CD4-positive, alpha-beta memory T cell (primary cell): ENCODE measurements at regions not wholly inside any gene's neighbourhood (a gene's known extent, or its start where the extent isn't known, plus 50 kb on each side); places are given as distances from the start of the nearest gene placed in this dataset.

Experiments
- CTCF ChIA-PET: fragments of 350-600 bp; sonication (Branson Sonifier 250); formaldehyde crosslinking; loops from one replicate; lab custom pipeline; 2021; ENCODE audit warnings: inconsistent platforms; ENCODE audit not compliant: partially characterized antibody; lab: Charles Lee
- POLR2A ChIA-PET: fragments of 350-600 bp; sonication (Branson Sonifier 250); formaldehyde crosslinking; loops from one replicate; lab custom pipeline; 2021; ENCODE audit not compliant: partially characterized antibody; lab: Charles Lee
- DNase-seq, 5 donors: peaks; one replicate each; pipeline versions ENCODE4 v3.0.0 to v3.0.0-alpha.2; 2020 to 2022; ENCODE audit warnings: mixed read lengths in 1 of 5
- H3K27ac ChIP-seq: one replicate; pipeline ENCODE4 v1.7.0; 2013; ENCODE audit warnings: low read depth, low read length
- H3K27me3 ChIP-seq: 2 replicates; pipeline ENCODE4 v1.7.0; 2013; ENCODE audit warnings: mild to moderate bottlenecking, low read length, moderate library complexity; ENCODE audit not compliant: insufficient read depth
- H3K36me3 ChIP-seq: 2 replicates; pipeline ENCODE4 v1.7.0; 2013; ENCODE audit warnings: mild to moderate bottlenecking, low read length, moderate library complexity; ENCODE audit not compliant: insufficient read depth
- H3K4me1 ChIP-seq: 2 replicates; pipeline ENCODE4 v1.7.0; 2013; ENCODE audit warnings: mild to moderate bottlenecking, low read length, moderate library complexity; ENCODE audit not compliant: insufficient read depth
- H3K4me3 ChIP-seq, 2 donors: one replicate each; pipeline ENCODE4 v1.7.0; 2013; ENCODE audit warnings: low read length in 2 of 2, mild to moderate bottlenecking in 1 of 2
- H3K9me3 ChIP-seq, 2 donors: one replicate each; pipeline ENCODE4 v1.7.0; 2013; ENCODE audit warnings: low read length in 2 of 2, control low read depth in 1 of 2; ENCODE audit not compliant: control insufficient read depth in 1 of 2
- H3K27ac Mint-ChIP-seq, 7 donors: one replicate each; pipeline ENCODE4 v1.8.0; 2020 to 2021; ENCODE audit warnings: mixed read lengths in 7 of 7, mild to moderate bottlenecking in 6 of 7, inconsistent platforms in 3 of 7, moderate library complexity in 3 of 7
- H3K27me3 Mint-ChIP-seq, 2 donors: one replicate each; pipeline ENCODE4 v1.8.0; 2020 to 2021; ENCODE audit warnings: mixed read lengths in 2 of 2
- H3K36me3 Mint-ChIP-seq, 2 donors: one replicate each; pipeline ENCODE4 v1.8.0; 2020 to 2021; ENCODE audit warnings: mixed read lengths in 2 of 2, inconsistent platforms in 1 of 2, mild to moderate bottlenecking in 1 of 2
- H3K4me1 Mint-ChIP-seq, 4 donors: one replicate each; pipeline ENCODE4 v1.8.0; 2020 to 2021; ENCODE audit warnings: mixed read lengths in 4 of 4, mild to moderate bottlenecking in 1 of 4
- H3K4me3 Mint-ChIP-seq, 8 donors: one replicate each; pipeline ENCODE4 v1.8.0; 2020 to 2021; ENCODE audit warnings: mixed read lengths in 8 of 8, mild to moderate bottlenecking in 7 of 8, moderate library complexity in 6 of 8, inconsistent platforms in 3 of 8
- H3K9me3 Mint-ChIP-seq, 8 donors: one replicate each; pipeline ENCODE4 v1.8.0; 2020 to 2021; ENCODE audit warnings: mixed read lengths in 8 of 8, mild to moderate bottlenecking in 5 of 8, inconsistent platforms in 3 of 8, moderate library complexity in 1 of 8
- intact Hi-C: fragments of 100-400 bp; cut with micrococcal nuclease; formaldehyde crosslinking; loops from one replicate; pipeline ENCODE4 v1.15.1; 2023

GRCh38 chr1:208432346-208432745 lies 188.2 kb upstream of the PLXNA2 start:
- H3K9me3 Mint-ChIP-seq = peaks cover 0 to 4% (median 0%) of the 10 kb centered on the region in 8 donors
- no peaks in the 10 kb centered on the region for H3K36me3 Mint-ChIP-seq
- H3K4me1 ChIP-seq = no peaks in the 10 kb centered on the region
- no peaks in the 10 kb centered on the region for H3K4me1 Mint-ChIP-seq
- no peaks in the 10 kb centered on the region for H3K9me3 ChIP-seq
- H3K4me3 ChIP-seq = no peak overlapping the region
- no peak overlapping the region for H3K27ac Mint-ChIP-seq
- no peaks in the 10 kb centered on the region for H3K27me3 Mint-ChIP-seq
- CTCF ChIA-PET = interaction anchor here (0.7 kb wide), 1 partner anchor 209 kb away, joined by 4 read pairs; no protein-coding TSS in a partner anchor
- POLR2A ChIA-PET = no interaction called here
- no peaks in the 10 kb centered on the region for H3K27me3 ChIP-seq
- no peaks in the 10 kb centered on the region for H3K36me3 ChIP-seq
- intact Hi-C loops = no loop called here
- no peak for DNase-seq
- H3K27ac ChIP-seq = no peak overlapping the region
- no peak overlapping the region for H3K4me3 Mint-ChIP-seq

- no peak overlapping the region for H3K27ac ChIP-seq
- no peak overlapping the region for H3K4me3 ChIP-seq
- intact Hi-C loops = no loop called here
- Mint-ChIP-seq H3K36me3 (no peaks in the 10 kb centered on the region), H3K27ac (no peak overlapping the region), H3K9me3 (peaks cover 0 to 4% (median 0%) of the 10 kb centered on the region in 8 donors), H3K4me3 (no peak overlapping the region), H3K27me3 (no peaks in the 10 kb centered on the region), H3K4me1 (no peaks in the 10 kb centered on the region)
- H3K4me1 ChIP-seq = no peaks in the 10 kb centered on the region
- DNase-seq = no peak
- H3K27me3 ChIP-seq = no peaks in the 10 kb centered on the region
- no peaks in the 10 kb centered on the region for H3K36me3 ChIP-seq
- POLR2A ChIA-PET = no interaction called here
- CTCF ChIA-PET = no interaction called here
- no peaks in the 10 kb centered on the region for H3K9me3 ChIP-seq
These were observed 188.9 kb upstream of the PLXNA2 start for GRCh38 chr1:208433086-208433485.

GRCh38 chr1:208433971-208434370 lies 189.8 kb upstream of the PLXNA2 start:
- H3K4me3 ChIP-seq = no peak overlapping the region
- no peak overlapping the region for H3K4me3 Mint-ChIP-seq
- CTCF ChIA-PET = no interaction called here

GRCh38 chr1:208437401-208437800 lies 193.2 kb upstream of the PLXNA2 start:
- H3K27ac Mint-ChIP-seq = no peak overlapping the region
- Histone ChIP-seq H3K4me3 (no peak overlapping the region), H3K27ac (no peak overlapping the region), H3K27me3 (no peaks in the 10 kb centered on the region), H3K36me3 (no peaks in the 10 kb centered on the region), H3K4me1 (no peaks in the 10 kb centered on the region), H3K9me3 (no peaks in the 10 kb centered on the region)
- H3K4me3 Mint-ChIP-seq = no peak overlapping the region
- intact Hi-C loops = no loop called here
- peaks cover 0 to 4% (median 3%) of the 10 kb centered on the region in 8 donors for H3K9me3 Mint-ChIP-seq
- H3K27me3 Mint-ChIP-seq = no peaks in the 10 kb centered on the region
- ChIA-PET CTCF (no interaction called here), POLR2A (no interaction called here)
- no peak for DNase-seq
- H3K4me1 Mint-ChIP-seq = no peaks in the 10 kb centered on the region
- no peaks in the 10 kb centered on the region for H3K36me3 Mint-ChIP-seq

More at GRCh38 chr1:208433971-208434370, 189.8 kb upstream of the PLXNA2 start:
- DNase-seq = no peak
- Histone ChIP-seq H3K27ac (no peak overlapping the region), H3K36me3 (no peaks in the 10 kb centered on the region), H3K27me3 (no peaks in the 10 kb centered on the region), H3K9me3 (no peaks in the 10 kb centered on the region), H3K4me1 (no peaks in the 10 kb centered on the region)
- POLR2A ChIA-PET = no interaction called here
- Mint-ChIP-seq H3K27me3 (no peaks in the 10 kb centered on the region), H3K27ac (no peak overlapping the region), H3K4me1 (no peaks in the 10 kb centered on the region), H3K36me3 (no peaks in the 10 kb centered on the region), H3K9me3 (peaks cover 0 to 4% (median 0%) of the 10 kb centered on the region in 8 donors)
- intact Hi-C loops = no loop called here

- Mint-ChIP-seq H3K9me3 (peaks cover 0 to 9% (median 6%) of the 10 kb centered on the region in 8 donors), H3K4me1 (no peaks in the 10 kb centered on the region), H3K4me3 (no peak overlapping the region), H3K36me3 (no peaks in the 10 kb centered on the region), H3K27ac (no peak overlapping the region), H3K27me3 (no peaks in the 10 kb centered on the region)
- Histone ChIP-seq H3K36me3 (no peaks in the 10 kb centered on the region), H3K27ac (no peak overlapping the region), H3K4me3 (no peak overlapping the region), H3K4me1 (no peaks in the 10 kb centered on the region), H3K9me3 (no peaks in the 10 kb centered on the region), H3K27me3 (no peaks in the 10 kb centered on the region)
- CTCF ChIA-PET = no interaction called here
- intact Hi-C loops = no loop called here
- DNase-seq = no peak
- POLR2A ChIA-PET = no interaction called here
These were observed 194.0 kb upstream of the PLXNA2 start for GRCh38 chr1:208438112-208438699.

GRCh38 chr1:208445758-208446203 lies 201.6 kb upstream of the PLXNA2 start:
- H3K4me1 ChIP-seq = no peaks in the 10 kb centered on the region
- peaks cover 11 to 12% of the 10 kb centered on the region in 2 donors for H3K27me3 Mint-ChIP-seq
- no peaks in the 10 kb centered on the region for H3K4me1 Mint-ChIP-seq
- ChIA-PET POLR2A (no interaction called here), CTCF (no interaction called here)
- intact Hi-C loops = no loop called here
- DNase-seq = no peak
- no peak overlapping the region for H3K27ac ChIP-seq
- H3K9me3 ChIP-seq = no peaks in the 10 kb centered on the region
- H3K9me3 Mint-ChIP-seq = peaks cover 1 to 31% (median 11%) of the 10 kb centered on the region in 8 donors
- no peak overlapping the region for H3K4me3 Mint-ChIP-seq
- H3K36me3 ChIP-seq = no peaks in the 10 kb centered on the region
- H3K4me3 ChIP-seq = no peak overlapping the region
- no peaks in the 10 kb centered on the region for H3K27me3 ChIP-seq
- H3K27ac Mint-ChIP-seq = no peak overlapping the region
- H3K36me3 Mint-ChIP-seq = no peaks in the 10 kb centered on the region

GRCh38 chr1:208446271-208446691 lies 202.1 kb upstream of the PLXNA2 start:
- intact Hi-C loops = no loop called here
- no peak overlapping the region for H3K27ac ChIP-seq
- DNase-seq = no peak
- H3K4me3 ChIP-seq = no peak overlapping the region
- POLR2A ChIA-PET = no interaction called here
- Mint-ChIP-seq H3K4me1 (no peaks in the 10 kb centered on the region), H3K36me3 (no peaks in the 10 kb centered on the region), H3K27ac (no peak overlapping the region), H3K9me3 (peaks cover 1 to 29% (median 11%) of the 10 kb centered on the region in 8 donors), H3K4me3 (no peak overlapping the region), H3K27me3 (peaks cover 12 to 13% of the 10 kb centered on the region in 2 donors)
- CTCF ChIA-PET = no interaction called here
- H3K27me3 ChIP-seq = no peaks in the 10 kb centered on the region
- no peaks in the 10 kb centered on the region for H3K9me3 ChIP-seq
- H3K4me1 ChIP-seq = no peaks in the 10 kb centered on the region
- H3K36me3 ChIP-seq = no peaks in the 10 kb centered on the region
